ENCODE measurements at regions not wholly inside any gene's neighbourhood (a gene's known extent, or its start where the extent isn't known, plus 50 kb on each side); places are given as distances from the start of the nearest gene placed in this dataset.
A peak's percentile ranks its signal among the peaks of the same experiment; 100 is the strongest.

DNA sequence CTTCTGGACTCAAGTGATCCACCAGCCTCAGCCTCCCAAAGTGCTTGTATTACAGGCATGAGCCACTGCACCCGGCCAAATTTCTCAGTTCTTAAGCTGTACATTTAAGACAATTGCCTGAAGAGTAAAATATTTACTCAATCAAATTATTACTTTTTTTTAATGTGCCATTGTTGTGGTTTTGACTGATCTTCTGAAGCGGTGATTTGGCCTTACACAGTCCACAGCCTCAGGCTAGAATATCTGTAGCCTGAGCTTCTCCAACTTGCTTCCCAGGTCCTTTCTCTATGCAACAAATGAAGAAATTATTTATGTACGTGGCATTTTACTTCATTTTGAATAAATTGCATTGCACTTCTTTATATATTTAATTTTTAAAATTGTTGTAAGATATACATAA is 281.3 kb downstream of the KLF5 start:
- peaks cover 4% of the 10 kb centered on the region for H3K36me3 Mint-ChIP-seq (ENCODE audit: insufficient read depth, unreplicated experiment)
- H3K27me3 Mint-ChIP-seq (ENCODE audit: insufficient read depth, unreplicated experiment), result no peaks in the 10 kb centered on the region
- BruUV-seq (replicated peaks), result no TSS peak
- TF ChIP-seq, protein P1, sequence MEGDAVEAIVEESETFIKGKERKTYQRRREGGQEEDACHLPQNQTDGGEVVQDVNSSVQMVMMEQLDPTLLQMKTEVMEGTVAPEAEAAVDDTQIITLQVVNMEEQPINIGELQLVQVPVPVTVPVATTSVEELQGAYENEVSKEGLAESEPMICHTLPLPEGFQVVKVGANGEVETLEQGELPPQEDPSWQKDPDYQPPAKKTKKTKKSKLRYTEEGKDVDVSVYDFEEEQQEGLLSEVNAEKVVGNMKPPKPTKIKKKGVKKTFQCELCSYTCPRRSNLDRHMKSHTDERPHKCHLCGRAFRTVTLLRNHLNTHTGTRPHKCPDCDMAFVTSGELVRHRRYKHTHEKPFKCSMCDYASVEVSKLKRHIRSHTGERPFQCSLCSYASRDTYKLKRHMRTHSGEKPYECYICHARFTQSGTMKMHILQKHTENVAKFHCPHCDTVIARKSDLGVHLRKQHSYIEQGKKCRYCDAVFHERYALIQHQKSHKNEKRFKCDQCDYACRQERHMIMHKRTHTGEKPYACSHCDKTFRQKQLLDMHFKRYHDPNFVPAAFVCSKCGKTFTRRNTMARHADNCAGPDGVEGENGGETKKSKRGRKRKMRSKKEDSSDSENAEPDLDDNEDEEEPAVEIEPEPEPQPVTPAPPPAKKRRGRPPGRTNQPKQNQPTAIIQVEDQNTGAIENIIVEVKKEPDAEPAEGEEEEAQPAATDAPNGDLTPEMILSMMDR (IDR thresholded peaks at IDR 0.05; ENCODE audit: unreplicated experiment), result no peak
- peak; percentile 38 for DNase-seq (ENCODE audit: unreplicated experiment)
- H3K27ac Mint-ChIP-seq (ENCODE audit: low read depth, unreplicated experiment), result no peak overlapping the region
- POLR2A ChIA-PET, result interaction anchor here (1.0 to 2.3 kb wide), 7 partner anchors 9 to 282 kb away, joined by 3 to 11 read pairs (median 4); partner anchors contain the start of gene KLF5
- intact Hi-C loops (cut with micrococcal nuclease), result no loop called here
- H3K4me3 Mint-ChIP-seq (ENCODE audit: unreplicated experiment), result no peak overlapping the region
- CTCF ChIA-PET, result interaction anchor here (0.6 to 0.7 kb wide), 3 partner anchors 24 to 441 kb away, joined by 3 read pairs; no protein-coding TSS in a partner anchor
- no peaks in the 10 kb centered on the region for H3K9me3 Mint-ChIP-seq (ENCODE audit: unreplicated experiment)
- peaks cover 35% of the 10 kb centered on the region for H3K4me1 Mint-ChIP-seq (ENCODE audit: insufficient read depth, unreplicated experiment)

DNA sequence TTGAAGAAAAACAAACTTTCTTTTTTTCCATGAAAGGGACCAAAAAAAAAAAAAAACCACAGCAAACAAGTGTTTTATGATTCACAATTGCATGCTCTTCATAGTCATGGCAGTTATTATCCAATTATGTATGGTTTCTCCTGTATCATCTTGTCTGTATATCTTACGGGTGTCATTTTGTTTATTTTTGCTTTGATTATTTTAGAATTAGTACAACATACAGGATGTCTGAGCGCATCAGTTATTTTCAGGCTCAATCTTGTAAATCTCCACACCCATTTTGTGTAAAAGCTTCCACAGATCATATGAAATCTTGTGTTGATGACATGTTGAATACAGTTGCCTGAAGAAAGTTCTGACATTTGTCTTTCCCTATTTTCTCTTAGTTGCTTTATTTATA is 280.3 kb downstream of the KLF5 start:
- no peak overlapping the region for H3K4me3 Mint-ChIP-seq (ENCODE audit: unreplicated experiment)
- H3K27me3 Mint-ChIP-seq (ENCODE audit: insufficient read depth, unreplicated experiment), result no peaks in the 10 kb centered on the region
- peak overlapping the region; percentile 97 for H3K27ac Mint-ChIP-seq (ENCODE audit: low read depth, unreplicated experiment)
- peaks cover 44% of the 10 kb centered on the region for H3K4me1 Mint-ChIP-seq (ENCODE audit: insufficient read depth, unreplicated experiment)
- POLR2A ChIA-PET, result interaction anchor here (0.7 to 2.3 kb wide), 4 partner anchors 8 to 281 kb away, joined by 3 to 11 read pairs (median 6); partner anchors contain the start of gene KLF5
- no peaks in the 10 kb centered on the region for H3K9me3 Mint-ChIP-seq (ENCODE audit: unreplicated experiment)
- TF ChIP-seq, protein P1 (IDR thresholded peaks at IDR 0.05; ENCODE audit: unreplicated experiment), result no peak
- no peak for DNase-seq (ENCODE audit: unreplicated experiment)
- H3K36me3 Mint-ChIP-seq (ENCODE audit: insufficient read depth, unreplicated experiment), result peaks cover 7% of the 10 kb centered on the region
- CTCF ChIA-PET, result interaction anchor here (0.8 kb wide), 1 partner anchor 211 kb away, joined by 3 read pairs; no protein-coding TSS in a partner anchor
- BruUV-seq (replicated peaks), result no TSS peak
- intact Hi-C loops (cut with micrococcal nuclease), result loop anchor here (2.0 to 10.0 kb wide), 2 partner anchors 30 to 494 kb away; no protein-coding TSS in a partner anchor

DNA sequence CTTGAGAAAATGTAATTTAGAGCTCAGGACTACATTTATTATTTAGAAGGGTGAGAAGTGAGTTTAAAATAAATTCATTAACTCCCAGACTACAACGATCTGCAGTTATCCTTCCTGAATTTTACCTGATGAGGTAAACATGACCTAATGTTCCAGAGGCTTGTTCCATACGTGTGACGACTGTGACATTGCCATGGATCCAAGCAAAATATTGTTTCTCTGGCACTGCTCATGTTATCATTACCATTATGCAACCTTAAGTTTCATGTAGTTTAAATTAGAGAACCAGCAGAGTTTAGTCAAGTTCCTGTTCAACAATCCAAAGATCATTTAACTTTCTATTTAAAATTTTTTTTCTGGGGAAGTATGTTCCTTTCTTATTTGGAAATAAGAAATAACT is 279.6 kb downstream of the KLF5 start:
- Mint-ChIP-seq H3K4me1 (ENCODE audit: insufficient read depth, unreplicated experiment) (peaks cover 46% of the 10 kb centered on the region), H3K27me3 (ENCODE audit: insufficient read depth, unreplicated experiment) (no peaks in the 10 kb centered on the region), H3K4me3 (ENCODE audit: unreplicated experiment) (no peak overlapping the region), H3K9me3 (ENCODE audit: unreplicated experiment) (no peaks in the 10 kb centered on the region), H3K27ac (ENCODE audit: low read depth, unreplicated experiment) (peak overlapping the region; percentile 97), H3K36me3 (ENCODE audit: insufficient read depth, unreplicated experiment) (peaks cover 7% of the 10 kb centered on the region)
- CTCF ChIA-PET, result interaction anchor here (1.0 to 1.3 kb wide), 2 partner anchors 9 to 30 kb away, joined by 3 to 4 read pairs; no protein-coding TSS in a partner anchor
- no TSS peak for BruUV-seq (replicated peaks)
- TF ChIP-seq, protein P1 (IDR thresholded peaks at IDR 0.05; ENCODE audit: unreplicated experiment), result no peak
- POLR2A ChIA-PET, result interaction anchor here (0.6 to 3.2 kb wide), 22 partner anchors 12 to 379 kb away, joined by 3 to 42 read pairs (median 4); partner anchors contain the start of gene KLF5
- peak; percentile 84 for DNase-seq (ENCODE audit: unreplicated experiment)
- intact Hi-C loops (cut with micrococcal nuclease), result loop anchor here (1.0 to 10.0 kb wide), 3 partner anchors 30 to 494 kb away; no protein-coding TSS in a partner anchor

DNA sequence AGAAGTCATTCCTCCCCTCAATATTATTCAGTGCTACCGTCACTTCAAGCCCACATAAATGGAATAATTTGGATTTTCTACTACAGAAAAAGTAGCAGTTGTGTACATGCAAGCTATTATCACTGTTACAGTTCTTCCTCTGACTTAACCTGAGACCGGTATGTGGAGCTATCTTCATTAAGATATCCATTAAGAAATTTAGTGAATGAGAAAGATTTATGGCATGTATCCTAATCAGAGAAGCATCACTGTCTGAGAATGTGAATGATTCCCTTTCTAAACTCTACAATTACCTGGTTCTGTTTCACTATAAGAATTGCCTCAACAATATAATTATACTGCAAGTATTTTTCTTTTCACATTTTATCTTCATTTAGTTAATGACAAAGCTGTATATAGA is 278.7 kb downstream of the KLF5 start:
- H3K9me3 Mint-ChIP-seq (ENCODE audit: unreplicated experiment), result no peaks in the 10 kb centered on the region
- CTCF ChIA-PET, result interaction anchor here (0.6 to 1.3 kb wide), 4 partner anchors 8 to 150 kb away, joined by 3 to 4 read pairs (median 4); no protein-coding TSS in a partner anchor
- DNase-seq (ENCODE audit: unreplicated experiment), result peak; percentile 19
- H3K36me3 Mint-ChIP-seq (ENCODE audit: insufficient read depth, unreplicated experiment), result peaks cover 7% of the 10 kb centered on the region
- peaks cover 46% of the 10 kb centered on the region for H3K4me1 Mint-ChIP-seq (ENCODE audit: insufficient read depth, unreplicated experiment)
- H3K27me3 Mint-ChIP-seq (ENCODE audit: insufficient read depth, unreplicated experiment), result no peaks in the 10 kb centered on the region
- no TSS peak for BruUV-seq (replicated peaks)
- intact Hi-C loops (cut with micrococcal nuclease), result loop anchor here (2.0 to 10.0 kb wide), 2 partner anchors 261 to 493 kb away; no protein-coding TSS in a partner anchor
- no peak overlapping the region for H3K4me3 Mint-ChIP-seq (ENCODE audit: unreplicated experiment)
- POLR2A ChIA-PET, result interaction anchor here (0.5 to 3.2 kb wide), 28 partner anchors 11 to 380 kb away, joined by 3 to 42 read pairs (median 4); partner anchors contain the start of gene KLF5
- TF ChIP-seq, protein P1 (IDR thresholded peaks at IDR 0.05; ENCODE audit: unreplicated experiment), result no peak
- H3K27ac Mint-ChIP-seq (ENCODE audit: low read depth, unreplicated experiment), result peak overlapping the region; percentile 97
